Activated CD4-positive, alpha-beta memory T cell treated with anti-CD3 and anti-CD28 coated beads, Interleukin-2, amount 10 ng/mL, durations not matched to agents 7 days and 5 days (primary cell): ENCODE measurements at regions not wholly inside any gene's neighbourhood (a gene's known extent, or its start where the extent isn't known, plus 50 kb on each side); places are given as distances from the start of the nearest gene placed in this dataset.
"Not testable (repeated sequence)": the region's sequence is repeated elsewhere in the genome, so short reads cannot be mapped to it uniquely, and the experiment has no call there.

Experiments
- CTCF ChIA-PET: fragments of 350-600 bp; sonication (Branson Sonifier 250); formaldehyde crosslinking; loops from one replicate; lab custom pipeline; 2021; ENCODE audit warnings: antibody characterized with exemption, inconsistent platforms; lab: Charles Lee
- POLR2A ChIA-PET: fragments of 350-600 bp; sonication (Branson Sonifier 250); formaldehyde crosslinking; loops from one replicate; lab custom pipeline; 2021; ENCODE audit warnings: antibody characterized with exemption; lab: Charles Lee
- DNase-seq: peaks from one replicate; pipeline ENCODE4 v3.0.0-alpha.2; 2020
- H3K27ac Mint-ChIP-seq: one replicate; pipeline ENCODE4 v1.8.0; 2021; ENCODE audit warnings: mild to moderate bottlenecking, mixed read lengths
- H3K27me3 Mint-ChIP-seq: one replicate; pipeline ENCODE4 v1.8.0; 2021; ENCODE audit warnings: mixed read lengths
- H3K36me3 Mint-ChIP-seq: one replicate; pipeline ENCODE4 v1.8.0; 2021; ENCODE audit warnings: low read depth, mixed read lengths
- H3K4me1 Mint-ChIP-seq: one replicate; pipeline ENCODE4 v1.8.0; 2021; ENCODE audit warnings: mixed read lengths
- H3K4me3 Mint-ChIP-seq: one replicate; pipeline ENCODE4 v1.8.0; 2021; ENCODE audit warnings: mild to moderate bottlenecking, mixed read lengths
- H3K9me3 Mint-ChIP-seq: one replicate; pipeline ENCODE4 v1.8.0; 2021; ENCODE audit warnings: mixed read lengths

GRCh38 chr20:50451792-50452425, 58.3 kb upstream of the PTPN1 start:
- H3K36me3 Mint-ChIP-seq, DNase-seq, H3K9me3 Mint-ChIP-seq, H3K27ac Mint-ChIP-seq, H3K4me3 Mint-ChIP-seq, POLR2A ChIA-PET: not testable (repeated sequence)
- Mint-ChIP-seq H3K4me1 (peaks cover 24% of the 10 kb centered on the region), H3K27me3 (peaks cover 35% of the 10 kb centered on the region)
- CTCF ChIA-PET, result interaction anchor here (1.0 kb wide), 1 partner anchor 13 kb away, joined by 3 read pairs; no protein-coding TSS in a partner anchor

DNA sequence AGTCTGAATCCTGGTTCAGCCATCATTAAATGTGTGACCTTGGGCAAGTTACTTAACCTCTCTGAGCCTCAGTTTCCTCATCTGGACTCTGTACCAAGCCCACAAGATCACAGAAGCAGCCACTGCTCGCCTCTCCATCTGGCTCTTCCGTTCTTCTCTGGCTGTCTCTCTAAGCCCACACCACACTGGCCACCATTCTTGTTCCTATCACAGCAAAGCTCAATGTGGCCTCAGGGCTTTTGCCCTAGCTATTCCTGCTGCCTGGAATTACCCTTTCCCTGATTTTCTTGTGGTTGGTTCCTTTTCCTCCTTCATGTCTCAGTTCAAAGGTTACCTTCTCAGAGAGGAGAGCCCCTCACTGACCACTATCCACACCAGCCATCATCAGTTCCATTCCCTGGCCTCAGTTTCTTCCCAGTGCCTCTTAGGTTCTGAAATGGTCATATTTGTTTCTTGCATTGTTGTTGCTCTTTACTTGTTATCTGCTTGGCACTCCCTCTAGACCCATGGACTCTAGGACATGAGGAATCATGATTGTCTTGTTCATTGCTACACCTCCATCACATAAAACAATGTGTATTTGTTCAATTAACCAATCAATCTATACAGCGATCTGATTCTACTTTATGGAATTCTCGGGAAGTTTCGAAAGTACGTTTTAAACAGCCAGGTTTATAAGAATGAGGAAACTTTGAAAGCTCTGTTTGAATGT, 56.5 kb upstream of the PTPN1 start:
- Mint-ChIP-seq H3K4me3 (no peak overlapping the region), H3K36me3 (no peaks in the 10 kb centered on the region), H3K4me1 (peaks cover 22% of the 10 kb centered on the region), H3K9me3 (no peaks in the 10 kb centered on the region), H3K27ac (no peak overlapping the region), H3K27me3 (peaks cover 35% of the 10 kb centered on the region)
- POLR2A ChIA-PET, result no interaction called here
- DNase-seq, result no peak
- CTCF ChIA-PET, result interaction anchor here (0.6 kb wide), 1 partner anchor 11 kb away, joined by 4 read pairs; no protein-coding TSS in a partner anchor

DNA sequence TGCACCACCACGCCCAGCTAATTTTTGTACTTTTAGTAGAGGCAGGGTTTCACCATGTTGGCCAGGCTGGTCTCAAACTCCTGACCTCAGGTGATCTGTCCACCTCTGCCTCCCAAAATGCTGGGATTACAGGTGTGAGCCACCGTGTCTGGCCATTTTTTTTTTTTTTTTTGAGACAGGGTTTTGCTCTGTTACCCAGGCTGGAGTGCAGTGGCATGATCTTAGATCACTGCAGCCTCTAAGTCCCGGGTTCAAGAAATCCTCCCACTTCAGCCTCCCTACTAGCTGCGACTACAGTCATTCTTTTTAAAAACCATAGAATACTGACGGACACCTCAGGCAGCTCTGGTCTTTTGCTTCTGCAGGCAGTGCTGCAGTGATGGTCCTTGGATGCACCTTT, 54.9 kb upstream of the PTPN1 start:
- DNase-seq, H3K4me3 Mint-ChIP-seq, H3K27ac Mint-ChIP-seq, POLR2A ChIA-PET, H3K9me3 Mint-ChIP-seq, H3K36me3 Mint-ChIP-seq: not testable (repeated sequence)
- Mint-ChIP-seq H3K27me3 (peaks cover 35% of the 10 kb centered on the region), H3K4me1 (peaks cover 19% of the 10 kb centered on the region)
- CTCF ChIA-PET, result interaction anchor here (0.9 to 1.5 kb wide), 2 partner anchors 9 to 273 kb away, joined by 3 to 4 read pairs; no protein-coding TSS in a partner anchor

DNA sequence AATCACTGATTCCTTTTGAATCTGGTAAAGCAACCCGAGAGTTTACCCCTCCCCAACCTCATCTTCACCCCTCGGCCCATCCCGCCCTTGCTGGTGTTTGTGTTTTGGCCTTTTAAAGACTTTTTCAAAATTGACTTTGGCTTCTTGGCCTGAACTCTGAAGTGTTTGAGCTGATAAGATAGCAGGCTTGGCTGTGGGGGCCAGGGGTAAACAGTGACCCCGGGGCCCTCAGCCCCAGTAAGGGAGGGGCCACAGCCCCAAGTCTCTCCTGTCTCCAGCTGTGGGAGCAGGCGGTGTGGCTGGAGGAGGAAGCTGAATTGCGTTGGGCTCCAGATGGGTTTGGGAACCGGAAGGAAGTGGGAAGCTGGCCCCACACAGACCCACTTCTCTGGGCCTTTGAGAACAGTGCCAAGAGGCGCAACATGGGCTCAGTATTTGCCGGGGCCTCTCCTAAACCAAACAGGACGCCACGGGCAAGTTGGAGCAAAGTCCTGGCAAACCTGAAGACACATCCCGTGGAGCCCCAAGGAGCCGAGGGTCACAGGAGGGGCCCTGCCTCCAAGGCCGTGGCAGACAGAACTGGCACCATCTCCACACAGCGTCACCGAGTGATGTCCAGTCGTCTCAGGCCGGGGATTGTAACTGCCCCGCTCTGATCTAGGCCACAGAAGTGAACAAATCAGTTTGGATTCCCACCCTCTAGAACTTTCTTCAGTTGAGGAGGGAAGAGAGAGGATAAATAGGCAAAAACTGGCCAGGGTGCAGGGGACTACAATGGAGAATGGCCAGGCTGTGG, 54.3 kb upstream of the PTPN1 start:
- POLR2A ChIA-PET, result no interaction called here
- Mint-ChIP-seq H3K9me3 (no peaks in the 10 kb centered on the region), H3K4me1 (peaks cover 14% of the 10 kb centered on the region), H3K4me3 (no peak overlapping the region), H3K36me3 (no peaks in the 10 kb centered on the region), H3K27ac (no peak overlapping the region), H3K27me3 (peaks cover 32% of the 10 kb centered on the region)
- CTCF ChIA-PET, result interaction anchor here (0.9 to 1.5 kb wide), 2 partner anchors 8 to 274 kb away, joined by 3 to 4 read pairs; no protein-coding TSS in a partner anchor
- no peak for DNase-seq

DNA sequence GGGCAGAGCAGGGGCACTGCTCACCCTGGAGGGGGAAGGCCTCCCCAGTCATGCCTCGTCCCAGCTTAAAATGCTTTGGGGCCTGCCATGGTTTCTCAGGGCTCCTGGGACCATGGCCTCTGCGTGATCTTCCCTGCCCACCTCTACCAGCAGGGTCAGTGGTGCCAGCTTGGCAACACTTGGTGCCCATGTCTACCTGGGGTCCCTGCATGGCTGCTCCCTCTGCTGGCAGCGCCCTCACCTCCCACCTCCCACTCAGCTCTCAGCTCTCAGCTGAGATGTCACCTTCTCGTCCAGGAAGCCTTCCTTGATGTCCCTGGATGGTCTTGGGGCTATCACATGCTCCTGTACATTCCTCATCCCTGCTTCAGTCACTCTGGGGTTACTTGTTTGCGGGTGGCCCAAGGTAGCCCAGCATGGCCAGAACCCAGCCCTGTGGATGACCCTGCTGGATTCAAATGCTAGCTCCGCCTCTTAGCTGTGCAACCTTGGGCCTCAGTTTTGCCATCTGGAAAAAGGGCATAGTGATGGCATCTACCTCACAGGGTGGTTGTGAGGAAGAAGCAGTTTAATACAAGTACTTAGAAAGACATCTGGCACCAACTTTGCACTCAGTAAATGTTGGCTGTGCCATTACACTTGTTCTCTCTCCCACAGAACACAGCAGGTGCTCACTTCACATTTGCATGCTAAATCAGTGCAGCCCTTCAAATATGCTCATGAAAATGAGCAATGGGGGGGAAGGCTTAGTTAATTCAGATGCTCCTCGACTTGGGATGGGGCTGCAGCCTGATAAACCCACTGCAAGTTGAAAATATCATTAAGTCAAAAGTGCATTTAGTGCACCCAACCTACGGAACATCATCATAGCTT, 53.5 kb upstream of the PTPN1 start:
- Mint-ChIP-seq H3K36me3 (no peaks in the 10 kb centered on the region), H3K9me3 (no peaks in the 10 kb centered on the region), H3K4me1 (peaks cover 8% of the 10 kb centered on the region), H3K27me3 (peaks cover 26% of the 10 kb centered on the region), H3K4me3 (no peak overlapping the region), H3K27ac (no peak overlapping the region)
- ChIA-PET CTCF (no interaction called here), POLR2A (no interaction called here)
- no peak for DNase-seq

- Mint-ChIP-seq H3K27me3 (peaks cover 18% of the 10 kb centered on the region), H3K9me3 (no peaks in the 10 kb centered on the region), H3K4me3 (no peak overlapping the region), H3K4me1 (peaks cover 8% of the 10 kb centered on the region), H3K27ac (no peak overlapping the region), H3K36me3 (no peaks in the 10 kb centered on the region)
- POLR2A ChIA-PET, result no interaction called here
- CTCF ChIA-PET, result interaction anchor here (1.0 kb wide), 1 partner anchor 120 kb away, joined by 3 read pairs; no protein-coding TSS in a partner anchor
- DNase-seq, result no peak
These were observed 50.9 kb upstream of the PTPN1 start for GRCh38 chr20:50459124-50459918.

DNA sequence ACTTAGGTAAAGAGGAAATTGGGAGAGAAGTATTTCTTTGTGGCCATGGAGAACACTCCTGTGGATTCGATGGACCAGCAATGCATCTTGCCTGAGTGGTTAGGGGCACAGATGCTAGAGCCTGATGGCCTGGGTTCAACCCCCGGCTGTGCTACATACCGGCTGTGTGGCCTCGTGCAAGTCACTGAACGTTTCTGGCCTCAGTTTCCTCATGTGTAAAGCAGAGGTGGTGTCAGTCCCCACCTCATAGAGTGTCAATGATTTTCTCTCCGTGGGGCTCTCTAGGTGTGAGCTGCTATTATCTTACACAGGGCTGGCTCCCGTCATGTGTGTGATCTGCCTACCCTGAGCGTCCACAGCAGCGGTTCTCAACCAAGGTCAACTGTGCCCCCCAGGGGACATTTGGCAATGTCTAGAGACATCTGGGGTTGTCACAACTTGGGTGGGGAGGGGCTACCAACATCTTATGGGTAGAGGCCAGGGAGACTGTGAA, 50.0 kb upstream of the PTPN1 start:
- ChIA-PET CTCF (interaction anchor here (0.6 to 1.0 kb wide), 3 partner anchors 103 to 265 kb away, joined by 3 to 4 read pairs (median 3); no protein-coding TSS in a partner anchor), POLR2A (no interaction called here)
- Mint-ChIP-seq H3K27me3 (peaks cover 16% of the 10 kb centered on the region), H3K9me3 (no peaks in the 10 kb centered on the region), H3K36me3 (no peaks in the 10 kb centered on the region), H3K4me1 (peaks cover 14% of the 10 kb centered on the region), H3K4me3 (no peak overlapping the region), H3K27ac (no peak overlapping the region)
- no peak for DNase-seq
